ENCODE measurements at regions not wholly inside any gene's neighbourhood (a gene's known extent, or its start where the extent isn't known, plus 50 kb on each side); places are given as distances from the start of the nearest gene placed in this dataset.

DNA sequence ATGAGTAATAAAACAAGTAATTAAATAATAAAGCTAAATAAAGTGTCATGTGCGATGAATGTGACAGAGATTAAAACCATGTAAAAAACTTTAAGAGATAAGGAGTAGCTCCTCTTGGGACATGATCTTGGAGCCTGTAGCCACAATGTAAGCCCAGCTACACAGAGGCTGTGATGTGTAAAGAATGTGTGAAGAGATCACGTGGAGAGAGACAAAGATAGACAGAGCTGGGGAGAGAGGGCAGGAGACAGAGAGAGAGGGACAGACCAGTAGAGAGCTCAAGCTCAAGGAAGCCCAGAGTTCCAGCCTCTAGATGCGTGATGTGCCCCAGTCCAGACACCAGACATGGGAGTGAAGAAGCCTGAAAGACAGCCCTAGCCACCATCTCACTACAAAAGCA lies 644.1 kb downstream of the TNS3 start:
- no peak for DNase-seq (ENCODE audit: extremely low spot score)
- TF ChIP-seq ELF4 (IDR thresholded peaks at IDR 0.05), result no peak
- no peak for TF ChIP-seq NFRKB (IDR thresholded peaks at IDR 0.05)
- no peak for TF ChIP-seq FOXK2 (IDR thresholded peaks at IDR 0.05)
- no peak for TF ChIP-seq TARDBP (IDR thresholded peaks at IDR 0.05)
- TF ChIP-seq L3MBTL2 (conservative IDR thresholded peaks at IDR 0.05), result no peak
- TF ChIP-seq SP1 (IDR thresholded peaks at IDR 0.05), result no peak
- ChIA-PET CTCF (no interaction called here), POLR2A (no interaction called here)

DNA sequence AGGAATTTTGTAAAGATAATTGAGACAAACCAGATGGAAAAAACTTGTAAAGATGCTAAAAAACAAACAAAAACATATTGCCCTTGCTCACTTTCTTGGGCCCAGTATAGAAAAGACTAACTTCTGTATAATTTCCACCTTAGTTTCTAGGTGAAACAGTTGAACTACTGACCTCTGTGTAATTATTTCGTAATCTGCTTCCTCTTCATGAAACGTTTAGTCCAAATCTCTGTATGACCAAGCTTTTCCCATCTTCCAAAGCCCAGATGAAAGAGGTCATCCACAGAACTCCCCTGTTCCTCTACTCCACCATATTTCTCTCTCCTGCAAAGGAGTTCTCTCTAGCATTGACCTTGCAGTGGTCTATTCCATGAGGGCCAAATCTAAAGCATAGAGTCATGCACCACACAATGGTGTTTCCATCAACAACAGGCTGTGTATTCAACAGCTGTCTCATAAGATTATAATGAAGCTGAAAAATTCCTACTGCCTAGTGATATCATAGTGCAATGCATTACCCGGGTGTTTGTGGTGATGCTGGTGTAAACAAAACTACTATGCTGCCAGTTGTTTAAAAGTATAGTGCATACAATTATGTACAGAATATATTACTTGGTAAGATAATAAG lies 647.6 kb downstream of the TNS3 start:
- DNase-seq (ENCODE audit: extremely low spot score), result no peak
- ChIA-PET CTCF (interaction anchor here (0.9 kb wide), 1 partner anchor 20 kb away, joined by 4 read pairs; no protein-coding TSS in a partner anchor), POLR2A (no interaction called here)
- TF ChIP-seq CTBP1 (IDR thresholded peaks at IDR 0.05; ENCODE audit: borderline replicate concordance) (no peak), FOXM1 (IDR thresholded peaks at IDR 0.05; ENCODE audit: borderline replicate concordance) (no peak), SP1 (IDR thresholded peaks at IDR 0.05) (no peak), ELF4 (IDR thresholded peaks at IDR 0.05) (no peak), ZNF384 (IDR thresholded peaks at IDR 0.05) (no peak), HDGF (IDR thresholded peaks at IDR 0.05; ENCODE audit: borderline replicate concordance) (no peak), LEF1 (IDR thresholded peaks at IDR 0.05; ENCODE audit: borderline replicate concordance) (no peak), PKNOX1 (IDR thresholded peaks at IDR 0.05) (no peak), BHLHE40 (IDR thresholded peaks at IDR 0.05; ENCODE audit: borderline replicate concordance) (no peak)

GRCh38 chr7:46933596-46933995 lies 648.3 kb downstream of the TNS3 start:
- ChIA-PET CTCF (interaction anchor here (0.9 kb wide), 2 partner anchors 21 to 33 kb away, joined by 3 to 4 read pairs; no protein-coding TSS in a partner anchor), POLR2A (no interaction called here)
- no peak for DNase-seq (ENCODE audit: extremely low spot score)
- TF ChIP-seq LEF1 (IDR thresholded peaks at IDR 0.05; ENCODE audit: borderline replicate concordance) (no peak), ZNF384 (IDR thresholded peaks at IDR 0.05) (no peak), FOXA1 (IDR thresholded peaks at IDR 0.05) (no peak), ELF4 (IDR thresholded peaks at IDR 0.05) (no peak), BHLHE40 (IDR thresholded peaks at IDR 0.05; ENCODE audit: borderline replicate concordance) (no peak), SUZ12 (IDR thresholded peaks at IDR 0.05) (no peak), NFRKB (IDR thresholded peaks at IDR 0.05) (no peak), ARNT (IDR thresholded peaks at IDR 0.05) (no peak), CTBP1 (IDR thresholded peaks at IDR 0.05; ENCODE audit: borderline replicate concordance) (no peak), SP1 (IDR thresholded peaks at IDR 0.05) (no peak), TARDBP (IDR thresholded peaks at IDR 0.05) (no peak), FOXM1 (IDR thresholded peaks at IDR 0.05; ENCODE audit: borderline replicate concordance) (no peak), L3MBTL2 (conservative IDR thresholded peaks at IDR 0.05) (no peak), FOXK2 (IDR thresholded peaks at IDR 0.05) (no peak), HDGF (IDR thresholded peaks at IDR 0.05; ENCODE audit: borderline replicate concordance) (no peak), PKNOX1 (IDR thresholded peaks at IDR 0.05) (no peak)

- DNase-seq (ENCODE audit: extremely low spot score), result no peak
- TF ChIP-seq TARDBP (IDR thresholded peaks at IDR 0.05) (no peak), ARNT (IDR thresholded peaks at IDR 0.05) (no peak), CTBP1 (IDR thresholded peaks at IDR 0.05; ENCODE audit: borderline replicate concordance) (no peak), SUZ12 (IDR thresholded peaks at IDR 0.05) (no peak), PKNOX1 (IDR thresholded peaks at IDR 0.05) (no peak), FOXK2 (IDR thresholded peaks at IDR 0.05) (no peak), ELF4 (IDR thresholded peaks at IDR 0.05) (no peak), FOXA1 (IDR thresholded peaks at IDR 0.05) (no peak), SP1 (IDR thresholded peaks at IDR 0.05) (no peak), NFRKB (IDR thresholded peaks at IDR 0.05) (no peak), BHLHE40 (IDR thresholded peaks at IDR 0.05; ENCODE audit: borderline replicate concordance) (no peak), HDGF (IDR thresholded peaks at IDR 0.05; ENCODE audit: borderline replicate concordance) (no peak)
- CTCF ChIA-PET, result interaction anchor here (0.9 kb wide), 1 partner anchor 32 kb away, joined by 3 read pairs; no protein-coding TSS in a partner anchor
- POLR2A ChIA-PET, result no interaction called here
Measured at GRCh38 chr7:46932676-46933424, 649.1 kb downstream of the TNS3 start.

DNA sequence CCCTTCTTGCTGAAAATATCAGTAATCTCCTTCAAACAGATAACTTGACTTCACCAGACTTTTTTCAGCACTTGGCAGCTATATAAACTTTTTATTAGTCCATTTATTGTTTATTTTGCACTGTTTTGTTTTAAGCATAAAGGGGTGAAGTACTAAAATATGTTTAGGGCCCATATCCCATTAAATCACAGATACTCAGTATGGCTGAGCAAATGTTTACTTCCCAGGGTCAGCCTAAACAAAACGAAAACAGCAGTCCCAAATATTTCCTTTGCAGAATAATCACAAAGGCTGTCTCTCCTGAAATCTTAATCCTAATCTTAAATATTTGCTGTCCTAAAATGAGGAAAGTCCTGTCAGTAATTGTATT lies 649.6 kb downstream of the TNS3 start:
- TF ChIP-seq CTBP1 (IDR thresholded peaks at IDR 0.05; ENCODE audit: borderline replicate concordance), result no peak
- POLR2A ChIA-PET, result no interaction called here
- no peak for DNase-seq (ENCODE audit: extremely low spot score)
- CTCF ChIA-PET, result no interaction called here

DNA sequence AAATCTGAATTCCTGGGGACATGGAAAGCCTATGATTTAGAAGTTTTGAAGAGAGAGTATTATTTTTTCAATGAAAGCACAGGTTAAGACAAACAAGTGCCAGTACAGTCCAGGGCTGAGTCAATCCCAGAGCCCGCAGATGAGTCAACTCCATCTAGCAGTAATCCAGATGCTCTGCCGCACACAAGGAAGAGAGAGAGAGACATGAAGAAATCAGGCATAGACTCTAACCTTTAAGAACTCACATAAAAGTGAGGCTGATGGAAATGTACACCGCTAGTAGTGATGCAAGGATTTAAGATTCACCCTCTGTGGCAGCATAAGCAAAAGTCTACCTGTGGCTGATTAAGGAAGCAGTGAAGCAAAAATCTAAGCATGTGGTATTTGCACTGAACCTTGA lies 651.5 kb downstream of the TNS3 start:
- CTCF ChIA-PET, result no interaction called here
- no peak for DNase-seq (ENCODE audit: extremely low spot score)
- POLR2A ChIA-PET, result no interaction called here
- TF ChIP-seq NFRKB (IDR thresholded peaks at IDR 0.05) (no peak), ELF4 (IDR thresholded peaks at IDR 0.05) (no peak), SUZ12 (IDR thresholded peaks at IDR 0.05) (no peak), ARNT (IDR thresholded peaks at IDR 0.05) (no peak), FOXK2 (IDR thresholded peaks at IDR 0.05) (no peak), FOXM1 (IDR thresholded peaks at IDR 0.05; ENCODE audit: borderline replicate concordance) (no peak), LEF1 (IDR thresholded peaks at IDR 0.05; ENCODE audit: borderline replicate concordance) (no peak), BHLHE40 (IDR thresholded peaks at IDR 0.05; ENCODE audit: borderline replicate concordance) (no peak), L3MBTL2 (conservative IDR thresholded peaks at IDR 0.05) (no peak), SP1 (IDR thresholded peaks at IDR 0.05) (no peak), ZNF384 (IDR thresholded peaks at IDR 0.05) (no peak), HDGF (IDR thresholded peaks at IDR 0.05; ENCODE audit: borderline replicate concordance) (no peak), CTBP1 (IDR thresholded peaks at IDR 0.05; ENCODE audit: borderline replicate concordance) (no peak), PKNOX1 (IDR thresholded peaks at IDR 0.05) (no peak)

Measured in HEK293T (cell line).